Prostate gland (tissue), 2 donors: ENCODE measurements at regions not wholly inside any gene's neighbourhood (a gene's known extent, or its start where the extent isn't known, plus 50 kb on each side); places are given as distances from the start of the nearest gene placed in this dataset.

Experiments
- CTCF ChIP-seq, 4 experiments: fragments of 200-600 bp in 2 of 4; fragments of 450-650 bp in 2 of 4; sonication (generic) in 2 of 4; IDR thresholded peaks; 1 replicate in 3 of 4; 2 replicates in 1 of 4; pipeline ENCODE4 v1.5.1; 2016 to 2019; ENCODE audit warnings: antibody characterized with exemption in 4 of 4, mild to moderate bottlenecking in 2 of 4, moderate library complexity in 2 of 4
- POLR2A ChIP-seq: fragments of 450-650 bp; IDR thresholded peaks from one replicate; pipeline ENCODE4 v1.6.1; 2016; ENCODE audit warnings: antibody characterized with exemption, mild to moderate bottlenecking

DNA sequence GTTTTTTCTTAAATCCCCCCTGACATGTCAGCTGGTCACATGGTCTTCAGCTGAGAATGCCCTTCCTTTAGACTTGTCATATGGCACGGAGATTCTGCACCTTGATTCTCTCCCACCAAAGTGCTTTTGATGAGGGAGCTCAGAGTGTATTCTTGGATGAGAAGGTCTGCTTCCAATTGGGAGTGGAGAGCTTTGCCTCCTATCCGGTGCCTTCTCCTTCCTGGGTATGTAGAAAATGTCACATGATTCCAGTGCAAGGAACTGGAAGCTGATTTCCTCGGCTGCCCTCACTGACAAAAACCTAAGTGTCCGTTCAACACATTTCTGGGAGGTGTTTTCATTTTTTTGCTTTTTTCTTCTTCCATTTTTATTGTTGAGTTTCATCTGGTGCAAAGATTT is 197.2 kb downstream of the TFAP2C start:
- TF ChIP-seq CTCF (IDR thresholded peaks at IDR 0.05), result no peak
- no peak for TF ChIP-seq POLR2A
